Neural crest cell (in vitro differentiated cells): ENCODE measurements at regions not wholly inside any gene's neighbourhood (a gene's known extent, or its start where the extent isn't known, plus 50 kb on each side); places are given as distances from the start of the nearest gene placed in this dataset.

Experiments
- DNase-seq: peaks from one replicate; pipeline ENCODE4 v3.0.0; 2021; ENCODE audit warnings: low read depth, mixed read lengths, low spot score
- H3K27ac Mint-ChIP-seq: one replicate; pipeline ENCODE4 v1.8.0; 2021; ENCODE audit warnings: mild to moderate bottlenecking, mixed read lengths; ENCODE audit not compliant: unreplicated experiment
- H3K27me3 Mint-ChIP-seq: 2 replicates; pipeline ENCODE4 v1.8.0; 2021; ENCODE audit warnings: low read depth, mild to moderate bottlenecking, mixed read lengths
- H3K36me3 Mint-ChIP-seq: 2 replicates; pipeline ENCODE4 v1.8.0; 2021; ENCODE audit warnings: low read depth, mild to moderate bottlenecking, mixed read lengths
- H3K4me1 Mint-ChIP-seq: 2 replicates; pipeline ENCODE4 v1.8.0; 2021; ENCODE audit warnings: mixed read lengths
- H3K4me3 Mint-ChIP-seq: one replicate; pipeline ENCODE4 v1.8.0; 2021; ENCODE audit warnings: mild to moderate bottlenecking, mixed read lengths
- H3K9me3 Mint-ChIP-seq: 2 replicates; pipeline ENCODE4 v1.8.0; 2021; ENCODE audit warnings: mixed read lengths
- CTCF ChIP-seq: fragments of 200-600 bp; sonication (generic); conservative IDR thresholded peaks from 2 replicates; pipeline ENCODE4 v1.5.0; 2021; ENCODE audit warnings: antibody characterized with exemption, mild to moderate bottlenecking

- no peak overlapping the region for H3K27ac Mint-ChIP-seq
- peaks cover 2% of the 10 kb centered on the region for H3K27me3 Mint-ChIP-seq
- no peak for TF ChIP-seq CTCF
- no peaks in the 10 kb centered on the region for H3K9me3 Mint-ChIP-seq
- no peaks in the 10 kb centered on the region for H3K36me3 Mint-ChIP-seq
- H3K4me1 Mint-ChIP-seq, result no peaks in the 10 kb centered on the region
- DNase-seq, result no peak
- H3K4me3 Mint-ChIP-seq, result no peak overlapping the region
Observed at GRCh38 chr5:39541920-39542319, 117.1 kb upstream of the DAB2 start.

GRCh38 chr5:39539470-39539869, 114.7 kb upstream of the DAB2 start:
- Mint-ChIP-seq H3K4me3 (no peak overlapping the region), H3K36me3 (no peaks in the 10 kb centered on the region), H3K4me1 (peaks cover under 1% of the 10 kb centered on the region), H3K27me3 (peaks cover 2% of the 10 kb centered on the region), H3K27ac (no peak overlapping the region), H3K9me3 (no peaks in the 10 kb centered on the region)
- no peak for DNase-seq
- TF ChIP-seq CTCF, result no peak

- no peak for TF ChIP-seq CTCF
- Mint-ChIP-seq H3K27me3 (peaks cover 2% of the 10 kb centered on the region), H3K36me3 (no peaks in the 10 kb centered on the region), H3K4me3 (no peak overlapping the region), H3K27ac (no peak overlapping the region), H3K4me1 (peaks cover 9% of the 10 kb centered on the region), H3K9me3 (no peaks in the 10 kb centered on the region)
- DNase-seq, result no peak
Observed at GRCh38 chr5:39534690-39535089, 109.9 kb upstream of the DAB2 start.

GRCh38 chr5:39533749-39534148, 109.0 kb upstream of the DAB2 start:
- Mint-ChIP-seq H3K36me3 (no peaks in the 10 kb centered on the region), H3K27ac (no peak overlapping the region), H3K4me1 (peaks cover 9% of the 10 kb centered on the region), H3K9me3 (no peaks in the 10 kb centered on the region), H3K4me3 (no peak overlapping the region), H3K27me3 (peaks cover 2% of the 10 kb centered on the region)
- no peak for DNase-seq
- TF ChIP-seq CTCF, result no peak

- H3K27me3 Mint-ChIP-seq, result no peaks in the 10 kb centered on the region
- H3K36me3 Mint-ChIP-seq, result no peaks in the 10 kb centered on the region
- no peak overlapping the region for H3K27ac Mint-ChIP-seq
- H3K4me3 Mint-ChIP-seq, result no peak overlapping the region
- no peak for TF ChIP-seq CTCF
- H3K4me1 Mint-ChIP-seq, result peaks cover 9% of the 10 kb centered on the region
- H3K9me3 Mint-ChIP-seq, result no peaks in the 10 kb centered on the region
- DNase-seq, result no peak
Observed at GRCh38 chr5:39532511-39532910, 107.7 kb upstream of the DAB2 start.

- TF ChIP-seq CTCF, result no peak
Observed at GRCh38 chr5:39531306-39531705, 106.5 kb upstream of the DAB2 start.

More at GRCh38 chr5:39531306-39531705, 106.5 kb upstream of the DAB2 start:
- H3K4me1 Mint-ChIP-seq, result peaks cover 14% of the 10 kb centered on the region
- H3K4me3 Mint-ChIP-seq, result no peak overlapping the region
- no peaks in the 10 kb centered on the region for H3K36me3 Mint-ChIP-seq
- no peaks in the 10 kb centered on the region for H3K9me3 Mint-ChIP-seq
- no peak for DNase-seq
- no peaks in the 10 kb centered on the region for H3K27me3 Mint-ChIP-seq
- no peak overlapping the region for H3K27ac Mint-ChIP-seq
